K562 (cell line): ENCODE measurements at regions not wholly inside any gene's neighbourhood (a gene's known extent, or its start where the extent isn't known, plus 50 kb on each side); places are given as distances from the start of the nearest gene placed in this dataset.

Experiments used
- ATAC-seq: fragments of 200-7000 bp; cut with Tn5 transposase; 3 replicates; pipeline ENCODE4 v1.9.1; 2020; ENCODE audit warnings: moderate library complexity
- BruUV-seq: library from RNA; stranded (reverse); fragments of 400-500 nt; replicated peaks from 2 replicates; lab custom pipeline; 2021; lab: Mats Ljungman, UMichigan
- CTCF ChIA-PET: fragments of 300-600 bp; formaldehyde crosslinking; extraction: SDS; loops from one replicate; lab custom pipeline; 2021; ENCODE audit warnings: low intra/inter-chr PET ratio; lab: Yijun Ruan, JAX
- POLR2A ChIA-PET: fragments of 300-600, 350-650 bp; sonication (Branson Sonifier 250); formaldehyde crosslinking; extraction: SDS; loops from one replicate; lab custom pipeline; 2021; ENCODE audit warnings: antibody characterized with exemption, inconsistent platforms; lab: Yijun Ruan, JAX
- DNase-seq, 4 experiments: peaks; one replicate each; pipeline versions ENCODE4 v3.0.0 to v3.0.0-alpha.2; 2011 to 2018; ENCODE audit warnings: low spot score in 3 of 4, mixed read lengths in 3 of 4; ENCODE audit errors: extremely low read depth in 1 of 4
- FAIRE-seq: peaks from 2 replicates; lab custom pipeline; 2011; peaks lifted over from hg19 to GRCh38; lab: Jason Lieb, UNC
- H2AFZ ChIP-seq: 2 replicates; pipeline ENCODE4 v1.6.0; 2011; ENCODE audit warnings: low read depth, low read length, control low read depth, inconsistent platforms
- H3K27ac ChIP-seq: fragments of 200-600 bp; 3 replicates; pipeline ENCODE4 v1.8.0; 2011; ENCODE audit warnings: low read depth, mild to moderate bottlenecking, control low read depth, inconsistent platforms, low read length, moderate library complexity, mixed read lengths; ENCODE audit errors: extremely low read depth
- H3K27me3 ChIP-seq, 2 experiments: fragments of 300-600 bp in 1 of 2; 2 replicates in 1 of 2; 3 replicates in 1 of 2; pipeline versions ENCODE4 v1.6.0 to v1.8.0; 2011; ENCODE audit warnings: inconsistent platforms in 2 of 2, low read length in 2 of 2, mild to moderate bottlenecking in 1 of 2, mixed read lengths in 1 of 2, moderate library complexity in 1 of 2; ENCODE audit not compliant: control insufficient read depth in 2 of 2, insufficient read depth in 2 of 2
- H3K36me3 ChIP-seq: fragments of 300-600 bp; 3 replicates; pipeline ENCODE4 v1.8.0; 2011; ENCODE audit warnings: mild to moderate bottlenecking, low read length, inconsistent platforms; ENCODE audit not compliant: control insufficient read depth, insufficient read depth
- H3K4me1 ChIP-seq, 2 experiments: fragments of 200-600 bp in 1 of 2; replicated peaks in 1 of 2; 2 replicates in 1 of 2; 3 replicates in 1 of 2; pipeline versions ENCODE4 v1.5.1 to v1.8.0; 2011; ENCODE audit warnings: inconsistent platforms in 2 of 2, low read length in 2 of 2, mild to moderate bottlenecking in 1 of 2, mixed read lengths in 1 of 2, moderate library complexity in 1 of 2; ENCODE audit not compliant: control insufficient read depth in 2 of 2, insufficient read depth in 2 of 2
- H3K4me2 ChIP-seq: 2 replicates; pipeline ENCODE4 v1.6.1; 2011; ENCODE audit warnings: low read length, control low read depth, inconsistent platforms, mixed read lengths; ENCODE audit not compliant: insufficient read depth
- H3K4me3 ChIP-seq: fragments of 200-600 bp; sonication (generic), shearing (Covaris generic); 2 replicates; pipeline ENCODE4 v1.5.1; 2016; ENCODE audit warnings: control low read depth, inconsistent platforms
- H3K79me2 ChIP-seq: fragments of 200-600 bp; 3 replicates; pipeline ENCODE4 v1.8.0; 2011; ENCODE audit warnings: low read length, inconsistent platforms; ENCODE audit not compliant: control insufficient read depth, insufficient read depth
- H3K9ac ChIP-seq, 2 experiments: 2 replicates each; pipeline versions ENCODE4 v1.6.0 to v1.6.1; 2011; ENCODE audit warnings: low read depth in 2 of 2, low read length in 2 of 2, control low read depth in 1 of 2, inconsistent platforms in 1 of 2, mild to moderate bottlenecking in 1 of 2, mixed read lengths in 1 of 2; ENCODE audit not compliant: insufficient read depth in 1 of 2
- H3K9me1 ChIP-seq: one replicate; pipeline ENCODE4 v1.6.0; 2011; ENCODE audit warnings: inconsistent platforms, mild to moderate bottlenecking, low read length, moderate library complexity; ENCODE audit not compliant: control insufficient read depth, insufficient read depth
- H3K9me3 ChIP-seq: replicated peaks from 2 replicates; pipeline ENCODE4 v1.5.1; 2011; ENCODE audit warnings: low read depth, low read length, inconsistent platforms; ENCODE audit not compliant: control insufficient read depth, insufficient read depth
- H4K20me1 ChIP-seq: replicated peaks from 2 replicates; pipeline ENCODE4 v1.6.1; 2011; ENCODE audit warnings: low read length, inconsistent platforms, mixed read lengths; ENCODE audit not compliant: control insufficient read depth, insufficient read depth
- C11orf30 ChIP-seq: fragments of 450-650 bp; IDR thresholded peaks from 2 replicates; pipeline ENCODE4 v1.6.1; 2016; ENCODE audit warnings: low read depth, mild to moderate bottlenecking
- FIP1L1 ChIP-seq: fragments of 200-400 bp; formaldehyde crosslinking; IDR thresholded peaks from 2 replicates; pipeline ENCODE4 v1.6.1; 2018; ENCODE audit warnings: mild to moderate bottlenecking, low read depth, low read length; ENCODE audit not compliant: poor library complexity, severe bottlenecking
- MAFF ChIP-seq: IDR thresholded peaks from 2 replicates; pipeline ENCODE4 v1.6.1; 2012; ENCODE audit warnings: low read length, improper control_type of control experiment
- MAFG ChIP-seq: fragments of 450-650 bp; conservative IDR thresholded peaks from 2 replicates; pipeline ENCODE4 v1.6.1; 2016; ENCODE audit warnings: missing genetic modification characterization, missing compliant biosample characterization
- MAFK ChIP-seq: IDR thresholded peaks from 2 replicates; pipeline ENCODE4 v1.6.1; 2011; ENCODE audit warnings: low read length, improper control_type of control experiment
- RBFOX2 ChIP-seq: fragments of 200-400 bp; formaldehyde crosslinking; IDR thresholded peaks from 2 replicates; pipeline ENCODE4 v1.6.1; 2017; ENCODE audit warnings: low read depth, mild to moderate bottlenecking, low read length, moderate library complexity
- SMC3 ChIP-seq: conservative IDR thresholded peaks from 2 replicates; pipeline ENCODE4 v1.6.1; 2011; ENCODE audit warnings: low read depth, low read length, improper control_type of control experiment; ENCODE audit not compliant: insufficient read depth
- ZNF316 ChIP-seq: fragments of 450-650 bp; IDR thresholded peaks from 2 replicates; pipeline ENCODE4 v1.6.1; 2016
- ZNF436 ChIP-seq: fragments of 250-450, 450-650 bp; sonication (Bioruptor Pico); formaldehyde crosslinking; IDR thresholded peaks from 2 replicates; pipeline ENCODE4 v1.7.0; 2020; ENCODE audit warnings: mild to moderate bottlenecking
- WGBS: fragments of 100-300 bp; shearing (Covaris generic); methylation state at CpG from one replicate; pipeline ENCODE4 v1.1.6; 2016; ENCODE audit warnings: low coverage, mixed read lengths; ENCODE audit not compliant: insufficient coverage; ENCODE audit errors: missing lambda C conversion rate; 5-methylcytosine and 5-hydroxymethylcytosine counted together
- in situ Hi-C: fragments of 300-500 bp; cut with MboI; formaldehyde crosslinking; loops from 4 replicates; pipeline ENCODE4 v1.15.0; 2018; ENCODE audit warnings: inconsistent platforms, mixed read lengths
- intact Hi-C: fragments of 100-400 bp; cut with micrococcal nuclease; formaldehyde crosslinking; loops from 2 replicates; pipeline ENCODE4 v1.14.2; 2022
- TF ChIP-seq, protein P1 (sequence below): fragments of 450-650 bp; IDR thresholded peaks from 2 replicates; pipeline ENCODE4 v1.6.1; 2016; ENCODE audit warnings: mild to moderate bottlenecking

DNA sequence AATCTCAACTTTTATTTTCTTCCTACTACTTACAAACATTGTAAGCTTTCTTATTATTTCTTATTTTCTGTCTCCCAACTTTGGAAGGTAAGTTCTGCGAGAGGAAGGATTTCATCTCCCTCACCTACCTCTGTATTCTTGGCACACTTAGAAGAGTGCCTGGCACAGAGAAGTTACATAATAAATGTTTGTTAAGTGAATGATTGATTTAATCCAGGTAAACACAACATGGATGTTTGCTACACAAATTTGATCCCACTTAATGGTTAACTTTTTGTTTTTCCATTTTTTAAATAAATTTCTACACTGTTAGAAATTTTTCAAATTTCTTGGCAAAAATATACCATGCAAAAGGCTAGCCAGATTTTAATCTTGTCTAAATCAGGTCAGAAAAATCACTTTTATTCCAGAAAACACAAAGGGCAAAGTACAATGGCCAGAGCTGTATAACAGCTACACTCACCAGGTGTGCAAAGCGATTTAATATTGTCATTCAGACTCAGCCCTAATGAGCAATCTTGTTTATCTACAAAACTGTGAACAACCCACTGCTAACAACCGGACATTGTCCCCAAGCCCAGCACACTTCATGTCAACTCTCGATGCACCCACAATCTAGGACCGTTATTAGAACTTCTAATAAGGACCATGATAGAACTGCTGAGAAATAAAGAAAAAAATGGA is 222.1 kb upstream of the EEA1 start (continued):
- TF ChIP-seq, protein P1, sequence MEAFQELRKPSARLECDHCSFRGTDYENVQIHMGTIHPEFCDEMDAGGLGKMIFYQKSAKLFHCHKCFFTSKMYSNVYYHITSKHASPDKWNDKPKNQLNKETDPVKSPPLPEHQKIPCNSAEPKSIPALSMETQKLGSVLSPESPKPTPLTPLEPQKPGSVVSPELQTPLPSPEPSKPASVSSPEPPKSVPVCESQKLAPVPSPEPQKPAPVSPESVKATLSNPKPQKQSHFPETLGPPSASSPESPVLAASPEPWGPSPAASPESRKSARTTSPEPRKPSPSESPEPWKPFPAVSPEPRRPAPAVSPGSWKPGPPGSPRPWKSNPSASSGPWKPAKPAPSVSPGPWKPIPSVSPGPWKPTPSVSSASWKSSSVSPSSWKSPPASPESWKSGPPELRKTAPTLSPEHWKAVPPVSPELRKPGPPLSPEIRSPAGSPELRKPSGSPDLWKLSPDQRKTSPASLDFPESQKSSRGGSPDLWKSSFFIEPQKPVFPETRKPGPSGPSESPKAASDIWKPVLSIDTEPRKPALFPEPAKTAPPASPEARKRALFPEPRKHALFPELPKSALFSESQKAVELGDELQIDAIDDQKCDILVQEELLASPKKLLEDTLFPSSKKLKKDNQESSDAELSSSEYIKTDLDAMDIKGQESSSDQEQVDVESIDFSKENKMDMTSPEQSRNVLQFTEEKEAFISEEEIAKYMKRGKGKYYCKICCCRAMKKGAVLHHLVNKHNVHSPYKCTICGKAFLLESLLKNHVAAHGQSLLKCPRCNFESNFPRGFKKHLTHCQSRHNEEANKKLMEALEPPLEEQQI, result no peak
- TF ChIP-seq RBFOX2 (no peak), FIP1L1 (no peak)

DNA sequence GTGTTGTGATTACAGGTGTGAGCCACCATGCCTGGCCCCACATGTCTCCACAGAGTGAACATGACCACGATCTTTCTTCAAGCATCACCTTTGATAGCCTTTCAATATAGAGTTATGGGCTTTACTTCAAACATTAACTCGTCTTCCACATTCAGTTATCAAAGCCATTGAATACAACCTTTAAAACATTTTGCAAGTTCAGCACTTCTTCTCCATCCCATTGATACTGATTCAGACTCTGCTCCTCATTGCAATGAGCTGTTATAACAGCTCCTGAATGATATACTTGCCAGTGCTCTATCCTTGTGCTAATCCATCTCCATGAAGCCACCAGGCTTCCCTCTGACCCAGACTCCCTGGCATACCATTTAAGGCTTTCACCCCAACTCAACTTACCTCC is 223.5 kb upstream of the EEA1 start:
- no peak overlapping the region for H3K4me3 ChIP-seq
- WGBS, result 63% methylated on average over 2 of the region's 2 CpGs
- intact Hi-C loops (no loop called here), in situ Hi-C loops (no loop called here)
- no peaks in the 10 kb centered on the region; the same call in 1 of the 2 replicates for H3K9me3 ChIP-seq
- no peak for TF ChIP-seq ZNF436 (CRISPR knock-in tag)
- TF ChIP-seq MAFG (tag), result peak; percentile 69
- peak; percentile 50; the same call in 1 of the 2 replicates for TF ChIP-seq MAFF
- TF ChIP-seq ZNF316, result peak; percentile 87
- no peak for TF ChIP-seq SMC3
- peak; percentile 71 for TF ChIP-seq C11orf30
- peak; percentile 57; the same call in 1 of the 2 replicates for TF ChIP-seq MAFK
- no peak overlapping the region for H2AFZ ChIP-seq
- no peaks in the 10 kb centered on the region for H4K20me1 ChIP-seq
- FAIRE-seq, result no peak
- H3K4me2 ChIP-seq, result no peak overlapping the region
- POLR2A ChIA-PET, result interaction anchor here (1.0 to 1.2 kb wide), 2 partner anchors 8 to 12 kb away, joined by 3 read pairs; no protein-coding TSS in a partner anchor
- no peaks in the 10 kb centered on the region for H3K9me1 ChIP-seq
- H3K4me1 ChIP-seq, result peaks cover 0 to 3% of the 10 kb centered on the region in 2 experiments; a peak in 3 of 5 replicates
- H3K79me2 ChIP-seq, result no peaks in the 10 kb centered on the region
- no peaks in the 10 kb centered on the region for H3K36me3 ChIP-seq
- CTCF ChIA-PET, result no interaction called here
- no peaks in the 10 kb centered on the region for H3K27me3 ChIP-seq
- no peak overlapping the region for H3K27ac ChIP-seq
- no peak for ATAC-seq
- no TSS peak for BruUV-seq
- H3K9ac ChIP-seq, result no peak overlapping the region
- DNase-seq, result no peak
